NOMO-1 treated with dmso at 0.1 percent for 144 hours (cell line): ENCODE measurements at regions not wholly inside any gene's neighbourhood (a gene's known extent, or its start where the extent isn't known, plus 50 kb on each side); places are given as distances from the start of the nearest gene placed in this dataset.

Experiments
- DNase-seq: peaks from one replicate; lab custom pipeline; 2025; ENCODE audit not compliant: unreplicated experiment; lab: John Stamatoyannopoulos, UW

- DNase-seq = no peak
These were observed 175.3 kb downstream of the MBL2 start for GRCh38 chr10:52597189-52597863.

GRCh38 chr10:52598936-52599335 is 173.6 kb downstream of the MBL2 start:
- DNase-seq = no peak

DNA sequence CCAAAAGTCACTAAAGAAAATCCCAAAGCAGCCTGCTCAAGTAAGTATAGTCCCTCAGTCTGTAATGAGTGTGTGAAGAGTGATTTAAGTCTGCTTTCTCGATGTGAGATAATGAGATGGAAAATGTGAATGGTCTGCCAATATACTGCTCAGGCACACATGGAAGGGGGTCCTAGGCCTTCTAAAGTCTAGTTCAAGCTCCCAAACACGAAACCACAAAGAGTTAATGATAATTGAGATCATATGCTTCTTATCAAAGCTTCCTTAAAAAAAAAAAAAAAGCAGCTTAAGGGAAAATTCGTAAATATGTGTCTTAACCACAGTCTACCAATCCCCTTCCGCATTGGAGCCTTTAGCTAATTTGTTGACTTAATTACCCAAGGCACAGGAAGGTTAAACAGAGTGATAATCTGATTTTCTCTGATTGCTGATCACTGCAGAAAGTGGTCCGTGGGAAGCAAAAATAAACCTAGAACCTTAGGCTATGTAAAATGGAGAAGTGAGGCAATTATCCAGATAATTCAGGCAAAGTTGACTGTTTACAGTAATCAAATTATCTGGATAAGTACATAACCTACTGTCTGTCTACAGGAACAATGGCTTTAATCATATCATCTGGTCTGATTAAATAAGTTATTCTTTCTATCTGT is 172.9 kb downstream of the MBL2 start:
- DNase-seq = no peak

DNA sequence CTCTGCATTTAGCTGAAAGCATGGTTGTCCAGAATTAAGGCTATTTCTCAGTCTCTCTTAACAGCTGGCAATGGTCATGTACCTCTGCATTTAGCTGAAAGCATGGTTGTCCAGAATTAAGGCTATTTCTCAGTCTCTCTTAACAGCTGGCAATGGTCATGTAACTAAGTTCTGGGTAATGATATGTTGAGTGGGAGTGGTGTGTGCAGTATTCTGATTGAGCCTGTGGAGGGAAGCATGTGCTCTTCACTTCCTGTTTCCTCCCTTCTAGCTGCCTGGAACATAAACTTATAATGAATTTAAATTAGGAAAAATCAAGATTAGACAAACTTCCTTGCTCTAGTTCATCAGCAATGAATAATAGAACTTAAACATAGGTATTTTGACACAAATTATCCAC is 168.5 kb downstream of the MBL2 start:
- DNase-seq = peak; percentile 16

- DNase-seq = no peak
These were observed 163.5 kb downstream of the MBL2 start for GRCh38 chr10:52609071-52609470.

- no peak for DNase-seq
These were observed 162.9 kb downstream of the MBL2 start for GRCh38 chr10:52609626-52610240.

DNA sequence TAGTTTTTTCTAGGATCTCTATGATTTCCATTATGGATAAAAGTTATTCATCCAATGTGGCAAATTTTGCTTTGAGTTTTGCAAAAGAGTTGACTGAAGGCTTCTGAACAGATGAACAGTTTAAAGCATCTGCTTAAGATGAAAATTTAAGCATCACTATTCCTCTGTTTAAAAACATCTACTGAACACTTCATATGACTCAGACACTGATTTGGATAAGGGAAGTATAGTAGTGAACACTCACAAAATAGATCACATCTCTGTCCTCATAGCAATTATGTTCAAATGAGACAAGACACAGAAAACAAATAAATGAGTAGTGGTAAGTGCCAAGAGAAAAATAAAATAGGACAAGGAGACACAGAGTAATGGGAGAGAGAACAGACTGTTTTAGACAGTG is 157.3 kb downstream of the MBL2 start:
- DNase-seq = no peak

DNA sequence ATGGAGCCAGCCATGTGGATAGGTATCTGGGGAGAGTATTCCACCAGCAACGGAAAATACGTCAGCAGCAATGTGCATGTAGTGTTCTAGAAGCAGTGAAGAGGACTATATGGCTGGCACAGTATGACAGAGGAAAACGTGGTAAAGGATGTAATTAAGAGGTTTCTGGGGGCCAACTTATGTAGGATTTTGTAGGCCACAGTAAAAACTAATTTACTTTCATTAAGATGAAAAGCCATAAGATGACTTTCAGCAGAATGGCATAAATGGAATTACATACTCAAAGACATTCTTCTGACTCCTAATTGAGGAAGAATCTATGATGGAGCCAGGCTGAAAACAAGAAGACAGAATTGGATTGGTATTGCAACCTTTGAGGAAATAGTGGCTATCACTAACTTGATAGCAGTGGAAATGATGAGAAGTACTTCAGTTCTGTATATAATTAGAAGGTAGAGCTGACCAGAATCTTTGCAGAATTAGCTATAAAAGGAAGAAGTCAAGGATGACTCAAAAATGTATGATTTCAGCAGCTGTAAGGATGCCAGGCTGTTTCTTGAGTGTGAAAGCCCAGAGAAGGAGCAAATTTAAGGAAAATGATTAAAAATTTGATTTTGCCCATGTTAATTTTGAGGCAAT is 156.7 kb downstream of the MBL2 start:
- DNase-seq = no peak

GRCh38 chr10:52616395-52616764 is 156.2 kb downstream of the MBL2 start:
- DNase-seq = no peak

GRCh38 chr10:52617346-52617745 is 155.2 kb downstream of the MBL2 start:
- no peak for DNase-seq

DNA sequence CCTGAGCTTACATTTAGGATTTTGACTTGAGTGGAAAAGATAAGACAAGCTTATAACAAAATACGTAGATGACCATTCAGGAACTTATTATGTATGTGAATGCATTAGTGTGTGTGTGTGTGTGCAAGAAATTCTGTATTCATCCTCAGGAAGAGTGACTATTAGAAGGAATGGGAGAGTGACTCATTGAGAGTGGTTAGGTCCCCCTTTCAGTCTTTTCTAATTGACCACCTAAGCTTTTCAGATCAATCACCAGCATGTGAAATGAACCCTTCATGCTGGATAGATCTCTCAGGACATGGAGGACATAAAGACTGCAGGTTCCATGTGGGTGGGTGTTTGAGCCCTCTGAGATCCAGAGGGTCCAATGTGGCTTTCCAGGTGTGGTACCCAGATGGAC is 153.5 kb downstream of the MBL2 start:
- DNase-seq = no peak

GRCh38 chr10:52621635-52622079 is 150.9 kb downstream of the MBL2 start:
- no peak for DNase-seq

DNA sequence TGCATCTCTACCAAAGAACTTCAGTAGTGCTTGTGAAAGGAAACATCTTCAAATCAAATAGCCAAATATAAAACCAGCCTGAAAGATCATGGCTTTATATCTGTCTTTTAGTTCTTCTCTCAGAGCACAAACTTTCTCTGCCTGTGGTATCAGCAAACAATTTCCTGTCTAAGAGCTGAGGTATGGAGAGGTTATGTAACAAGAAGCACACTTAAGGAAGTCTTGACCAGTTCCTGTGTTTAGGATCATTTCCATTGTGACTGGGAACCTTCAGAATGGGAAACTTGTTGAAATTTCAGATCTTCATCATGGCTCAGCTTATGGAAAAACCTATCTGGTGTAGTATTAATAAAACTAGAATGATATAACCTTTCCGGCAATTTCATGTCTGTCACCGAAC is 148.8 kb downstream of the MBL2 start:
- DNase-seq = no peak

DNA sequence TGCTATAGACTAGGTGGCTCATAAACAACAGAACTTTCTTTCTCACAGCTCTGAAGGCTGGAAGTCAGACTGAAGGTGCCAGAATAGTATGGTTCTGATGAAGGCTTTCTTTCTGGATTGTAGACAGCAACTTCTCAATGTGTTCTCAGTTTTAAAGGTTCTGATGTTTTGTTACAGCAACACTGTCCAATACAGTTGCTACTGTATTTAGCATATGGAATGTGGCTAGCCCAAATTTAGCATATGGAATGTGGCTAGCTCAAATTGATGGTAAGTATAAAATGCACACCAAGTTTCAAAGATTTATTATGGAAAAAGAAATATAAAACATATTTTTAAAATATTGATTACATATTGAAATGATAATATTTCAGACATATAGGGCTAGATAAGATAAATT is 145.3 kb downstream of the MBL2 start:
- DNase-seq = no peak

DNA sequence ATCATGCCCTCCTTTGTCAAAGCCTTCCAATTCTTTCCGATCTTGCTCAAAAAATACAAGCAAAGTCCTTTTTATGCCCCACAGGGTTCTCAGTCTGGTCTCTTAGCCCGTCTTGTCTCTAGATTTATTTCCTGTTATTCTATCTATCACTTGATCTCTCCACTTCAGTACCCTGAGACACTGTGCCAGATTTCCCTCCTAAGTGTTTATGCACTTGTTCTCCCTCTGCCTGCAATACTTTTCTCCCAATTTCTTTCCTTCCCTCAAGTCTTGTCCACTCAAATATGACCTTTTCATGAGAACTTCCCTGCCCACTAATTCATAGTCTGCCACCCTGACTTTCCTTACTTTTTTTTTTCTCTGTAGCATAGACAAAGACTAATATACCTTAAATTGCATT is 141.4 kb downstream of the MBL2 start:
- no peak for DNase-seq

- no peak for DNase-seq
These were observed 140.9 kb downstream of the MBL2 start for GRCh38 chr10:52631648-52632047.

- no peak for DNase-seq
These were observed 140.0 kb downstream of the MBL2 start for GRCh38 chr10:52632591-52632990.

GRCh38 chr10:52633266-52633665 is 139.3 kb downstream of the MBL2 start:
- no peak for DNase-seq

DNA sequence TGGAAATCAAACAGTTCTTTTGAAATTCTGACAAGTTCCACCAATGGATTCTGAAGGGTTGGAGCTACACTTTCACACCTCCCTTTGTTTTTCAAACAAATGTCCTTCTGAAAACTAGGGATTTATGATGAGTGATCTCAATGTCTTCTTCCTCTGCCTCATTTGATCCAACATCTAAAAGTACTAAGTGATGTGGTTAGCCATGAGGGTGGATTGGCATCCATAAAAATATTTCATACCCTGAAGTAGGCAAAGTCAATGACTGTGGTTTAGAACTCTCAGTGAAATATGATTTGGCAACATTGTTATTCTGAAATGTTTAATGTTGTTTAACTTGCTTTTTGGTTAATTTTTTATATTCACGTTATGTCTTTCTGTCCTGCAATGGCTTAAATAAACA is 136.9 kb downstream of the MBL2 start:
- DNase-seq = no peak

DNA sequence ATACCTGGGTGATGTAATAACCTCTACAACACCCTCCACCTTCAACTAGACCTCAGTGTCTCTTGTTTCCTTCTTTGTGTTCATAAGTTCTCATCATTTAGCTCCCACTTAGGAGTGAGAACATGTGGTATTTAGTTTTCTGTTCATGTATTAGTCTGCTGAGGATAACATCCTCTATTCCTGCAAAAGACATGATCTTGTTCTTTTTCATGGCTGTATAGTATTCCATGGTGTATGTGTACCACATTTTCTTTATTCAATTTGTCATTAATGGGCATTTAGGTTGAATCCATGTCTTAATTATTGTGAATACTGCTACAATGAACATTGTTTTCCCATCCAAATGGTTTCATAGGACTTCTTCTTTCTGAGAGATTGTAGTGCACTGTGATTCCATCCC is 135.7 kb downstream of the MBL2 start:
- no peak for DNase-seq

DNA sequence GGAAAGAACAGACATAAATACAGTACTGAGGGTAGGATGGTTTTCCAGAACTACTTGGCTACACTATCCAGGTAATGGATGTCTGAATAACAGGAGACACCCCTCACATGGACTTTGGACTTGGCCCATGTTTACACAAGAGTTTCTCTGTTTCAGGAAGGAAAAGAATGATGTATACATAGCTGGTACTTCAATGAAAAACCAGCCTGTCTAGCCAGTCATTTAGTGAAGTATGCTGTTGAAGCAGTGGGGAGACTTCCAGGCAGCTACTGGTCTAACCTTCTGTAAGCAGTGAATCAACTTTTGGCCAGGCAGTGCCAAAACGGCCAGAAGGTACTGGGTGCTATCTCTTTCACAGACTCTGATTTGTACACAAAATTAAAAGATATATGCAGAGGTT is 135.0 kb downstream of the MBL2 start:
- DNase-seq = no peak

DNA sequence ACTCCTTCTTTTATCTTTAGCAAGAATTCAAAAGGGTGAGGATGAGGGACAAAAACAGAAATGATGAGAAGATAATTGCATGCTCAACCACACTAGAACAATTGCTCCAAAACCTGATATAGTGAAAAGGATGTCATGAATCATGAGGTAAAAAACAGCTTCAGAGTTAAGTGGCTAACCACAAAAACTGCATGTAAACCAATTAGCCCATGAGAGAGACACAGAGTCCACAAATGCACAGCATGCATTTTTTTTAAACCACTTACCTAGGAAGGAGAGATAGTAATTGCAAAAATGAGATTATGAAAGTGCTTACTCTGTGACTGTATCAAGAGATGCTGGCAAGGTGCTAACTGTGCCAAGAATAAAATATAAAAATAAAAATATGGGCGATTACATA is 132.9 kb downstream of the MBL2 start:
- no peak for DNase-seq
